SK-N-SH (cell line): ENCODE measurements at regions not wholly inside any gene's neighbourhood (a gene's known extent, or its start where the extent isn't known, plus 50 kb on each side); places are given as distances from the start of the nearest gene placed in this dataset.
A peak's percentile ranks its signal among the peaks of the same experiment; 100 is the strongest.

Experiments
- CTCF ChIA-PET: fragments of 300-600, 350-600 bp; formaldehyde crosslinking; extraction: SDS; loops from one replicate; lab custom pipeline; 2021; lab: Yijun Ruan, JAX
- POLR2A ChIA-PET: fragments of 350-600 bp; sonication (Branson Sonifier 250); formaldehyde crosslinking; extraction: SDS; loops from one replicate; lab custom pipeline; 2020; ENCODE audit warnings: antibody characterized with exemption, inconsistent platforms; lab: Yijun Ruan, JAX
- DNase-seq: peaks from one replicate; pipeline ENCODE4 v3.0.0; 2012
- H2AFZ ChIP-seq: fragments of 200-600 bp; sonication (generic); 2 replicates; pipeline ENCODE4 v1.8.1; 2016; ENCODE audit warnings: antibody characterized with exemption, mild to moderate bottlenecking, low read depth
- H3F3A ChIP-seq: fragments of 200-600 bp; sonication (generic); replicated peaks from 2 replicates; pipeline ENCODE3; 2016; ENCODE audit warnings: antibody characterized with exemption, mild to moderate bottlenecking; ENCODE audit not compliant: insufficient read depth
- H3K27ac ChIP-seq, 2 experiments: fragments of 200-500 bp in 1 of 2; fragments of 200-600 bp in 1 of 2; sonication (Bioruptor generic) in 1 of 2; sonication (generic), shearing (Covaris generic) in 1 of 2; 2 replicates each; pipeline versions ENCODE4 v1.5.1 to v1.6.1; 2014 to 2016; ENCODE audit warnings: low read depth in 2 of 2, inconsistent platforms in 1 of 2, low read length in 1 of 2, mild to moderate bottlenecking in 1 of 2, mixed read lengths in 1 of 2
- H3K27me3 ChIP-seq: fragments of 200-600 bp; sonication (generic), shearing (Covaris generic); 2 replicates; pipeline ENCODE4 v1.6.1; 2016; ENCODE audit warnings: mixed run types; ENCODE audit not compliant: insufficient read depth
- H3K36me3 ChIP-seq, 2 experiments: fragments of 200-500 bp in 1 of 2; fragments of 200-600 bp in 1 of 2; sonication (Bioruptor generic) in 1 of 2; sonication (generic) in 1 of 2; replicated peaks in 1 of 2; 2 replicates each; pipeline versions ENCODE3 to v1.5.1; 2014 to 2016; ENCODE audit warnings: low read length in 1 of 2, mild to moderate bottlenecking in 1 of 2; ENCODE audit not compliant: insufficient read depth in 2 of 2, control insufficient read depth in 1 of 2
- H3K4me1 ChIP-seq, 2 experiments: fragments of 200-500 bp in 1 of 2; fragments of 200-600 bp in 1 of 2; sonication (Bioruptor generic) in 1 of 2; sonication (generic), shearing (Covaris generic) in 1 of 2; 2 replicates each; pipeline versions ENCODE4 v1.5.1 to v1.6.1; 2014 to 2016; ENCODE audit warnings: low read depth in 1 of 2, low read length in 1 of 2, mixed run types in 1 of 2; ENCODE audit not compliant: insufficient read depth in 2 of 2, control insufficient read depth in 1 of 2
- H3K4me2 ChIP-seq: fragments of 200-600 bp; sonication (generic), shearing (Covaris generic); 2 replicates; pipeline ENCODE4 v1.6.1; 2017; ENCODE audit warnings: mixed run types
- H3K4me3 ChIP-seq, 2 experiments: fragments of 200-500 bp in 1 of 2; fragments of 200-600 bp in 1 of 2; sonication (Bioruptor generic) in 1 of 2; sonication (generic), shearing (Covaris generic) in 1 of 2; 2 replicates each; pipeline versions ENCODE4 v1.5.1 to v1.8.1; 2014 to 2016; ENCODE audit warnings: low read depth in 2 of 2, inconsistent platforms in 1 of 2, low read length in 1 of 2, mild to moderate bottlenecking in 1 of 2, mixed read lengths in 1 of 2, moderate library complexity in 1 of 2
- H3K79me2 ChIP-seq: fragments of 200-600 bp; sonication (generic); 2 replicates; pipeline ENCODE4 v1.8.1; 2017; ENCODE audit warnings: mild to moderate bottlenecking; ENCODE audit not compliant: insufficient read depth
- H3K9ac ChIP-seq: fragments of 200-600 bp; sonication (generic); 2 replicates; pipeline ENCODE4 v1.6.1; 2017; ENCODE audit warnings: mixed run types
- H3K9me2 ChIP-seq: fragments of 200-600 bp; sonication (generic); 2 replicates; pipeline ENCODE4 v1.6.1; 2017; ENCODE audit warnings: mixed run types
- H3K9me3 ChIP-seq: fragments of 200-600 bp; sonication (generic); 2 replicates; pipeline ENCODE4 v1.6.1; 2017; ENCODE audit warnings: mixed run types, mild to moderate bottlenecking, moderate library complexity
- H4K20me1 ChIP-seq: fragments of 200-600 bp; sonication (generic); 2 replicates; pipeline ENCODE4 v1.6.1; 2017; ENCODE audit warnings: mild to moderate bottlenecking, mixed run types; ENCODE audit not compliant: insufficient read depth
- JUND ChIP-seq: IDR thresholded peaks from 2 replicates; pipeline ENCODE4 v1.4.0; 2012
- MAX ChIP-seq: IDR thresholded peaks from 2 replicates; pipeline ENCODE4 v1.4.0; 2012; ENCODE audit warnings: low read depth
- MEF2A ChIP-seq: IDR thresholded peaks from 2 replicates; pipeline ENCODE4 v1.4.0; 2012; ENCODE audit warnings: low read depth, borderline replicate concordance
- MXI1 ChIP-seq: IDR thresholded peaks from 2 replicates; pipeline ENCODE4 v1.6.1; 2012; ENCODE audit warnings: mild to moderate bottlenecking, low read depth, low read length, improper control_type of control experiment
- NRF1 ChIP-seq: IDR thresholded peaks from 2 replicates; pipeline ENCODE4 v1.6.1; 2012; ENCODE audit warnings: low read depth, mild to moderate bottlenecking, low read length
- REST ChIP-seq: IDR thresholded peaks from 2 replicates; pipeline ENCODE4 v1.6.1; 2012; ENCODE audit warnings: mild to moderate bottlenecking, low read depth, low read length, moderate library complexity
- USF2 ChIP-seq: fragments of 150-350 bp; IDR thresholded peaks from 2 replicates; pipeline ENCODE4 v1.6.1; 2017; ENCODE audit warnings: antibody characterized with exemption, low read length, low read depth, borderline replicate concordance
- YY1 ChIP-seq: IDR thresholded peaks from 2 replicates; pipeline ENCODE4 v1.4.0; 2012; ENCODE audit warnings: low read depth, mild to moderate bottlenecking
- WGBS: methylation state at CpG from one replicate; pipeline ENCODE4 v1.1.6; 2017; ENCODE audit warnings: low lambda C conversion rate; 5-methylcytosine and 5-hydroxymethylcytosine counted together

- no peaks in the 10 kb centered on the region; a peak in 1 of 4 replicates for H3K4me1 ChIP-seq
- H3K27me3 ChIP-seq, result no peaks in the 10 kb centered on the region
- H3K4me2 ChIP-seq, result no peak overlapping the region
- TF ChIP-seq USF2 (no peak), YY1 (no peak), MAX (no peak), MEF2A (no peak), NRF1 (no peak), MXI1 (no peak)
- 0 out of 2 replicates have a peak, but pooled peaks cover 2% of the 10 kb centered on the region for H3K9me2 ChIP-seq
- no peak overlapping the region for H2AFZ ChIP-seq
- ChIA-PET POLR2A (no interaction called here), CTCF (no interaction called here)
- WGBS, result 95% methylated on average over 1 of the region's 1 CpG
- H3K36me3 ChIP-seq, result no peaks in the 10 kb centered on the region
- H3K9ac ChIP-seq, result no peak overlapping the region
- H3K9me3 ChIP-seq, result no peaks in the 10 kb centered on the region
- H4K20me1 ChIP-seq, result no peaks in the 10 kb centered on the region
- H3K4me3 ChIP-seq, result no peak overlapping the region
- no peaks in the 10 kb centered on the region for H3F3A ChIP-seq
- no peak overlapping the region for H3K27ac ChIP-seq
- no peaks in the 10 kb centered on the region for H3K79me2 ChIP-seq
- no peak for DNase-seq
These were observed 569.7 kb upstream of the KCNMB2 start for GRCh38 chr3:177966493-177966892.

GRCh38 chr3:177968891-177969290, 567.3 kb upstream of the KCNMB2 start:
- Histone ChIP-seq H3K4me3 (no peak overlapping the region), H2AFZ (no peak overlapping the region), H3K36me3 (no peaks in the 10 kb centered on the region), H3K9me3 (no peaks in the 10 kb centered on the region), H3K27ac (no peak overlapping the region), H3K27me3 (no peaks in the 10 kb centered on the region), H3K4me1 (peaks cover 0 to 11% of the 10 kb centered on the region in 2 experiments; a peak in 2 of 4 replicates), H3K9me2 (0 out of 2 replicates have a peak, but pooled peaks cover 2% of the 10 kb centered on the region), H4K20me1 (no peaks in the 10 kb centered on the region), H3K79me2 (no peaks in the 10 kb centered on the region), H3K4me2 (no peak overlapping the region), H3F3A (peaks cover 20% of the 10 kb centered on the region), H3K9ac (no peak overlapping the region)
- no peak for DNase-seq
- 0 out of 2 replicates have a peak, but pooled peaks have one; percentile 19 for TF ChIP-seq JUND
- TF ChIP-seq REST, result no peak
- ChIA-PET POLR2A (no interaction called here), CTCF (no interaction called here)
- WGBS, result 100% methylated on average over 2 of the region's 2 CpGs
